ENCODE measurements at regions not wholly inside any gene's neighbourhood (a gene's known extent, or its start where the extent isn't known, plus 50 kb on each side); places are given as distances from the start of the nearest gene placed in this dataset.

- TF ChIP-seq, protein P1, sequence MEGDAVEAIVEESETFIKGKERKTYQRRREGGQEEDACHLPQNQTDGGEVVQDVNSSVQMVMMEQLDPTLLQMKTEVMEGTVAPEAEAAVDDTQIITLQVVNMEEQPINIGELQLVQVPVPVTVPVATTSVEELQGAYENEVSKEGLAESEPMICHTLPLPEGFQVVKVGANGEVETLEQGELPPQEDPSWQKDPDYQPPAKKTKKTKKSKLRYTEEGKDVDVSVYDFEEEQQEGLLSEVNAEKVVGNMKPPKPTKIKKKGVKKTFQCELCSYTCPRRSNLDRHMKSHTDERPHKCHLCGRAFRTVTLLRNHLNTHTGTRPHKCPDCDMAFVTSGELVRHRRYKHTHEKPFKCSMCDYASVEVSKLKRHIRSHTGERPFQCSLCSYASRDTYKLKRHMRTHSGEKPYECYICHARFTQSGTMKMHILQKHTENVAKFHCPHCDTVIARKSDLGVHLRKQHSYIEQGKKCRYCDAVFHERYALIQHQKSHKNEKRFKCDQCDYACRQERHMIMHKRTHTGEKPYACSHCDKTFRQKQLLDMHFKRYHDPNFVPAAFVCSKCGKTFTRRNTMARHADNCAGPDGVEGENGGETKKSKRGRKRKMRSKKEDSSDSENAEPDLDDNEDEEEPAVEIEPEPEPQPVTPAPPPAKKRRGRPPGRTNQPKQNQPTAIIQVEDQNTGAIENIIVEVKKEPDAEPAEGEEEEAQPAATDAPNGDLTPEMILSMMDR (IDR thresholded peaks at IDR 0.05): no peak
- TF ChIP-seq TCF7L2 (IDR thresholded peaks at IDR 0.05; ENCODE audit: low read depth, low read length): no peak
Observed at GRCh38 chr2:136314240-136314639, 196.3 kb upstream of the CXCR4 start.
